H54 (cell line): ENCODE measurements at regions not wholly inside any gene's neighbourhood (a gene's known extent, or its start where the extent isn't known, plus 50 kb on each side); places are given as distances from the start of the nearest gene placed in this dataset.

Source experiments
- DNase-seq: peaks from one replicate; pipeline ENCODE4 v3.0.0; 2011; ENCODE audit warnings: low spot score, mixed read lengths; ENCODE audit not compliant: insufficient read length
- FAIRE-seq: peaks from 3 replicates; lab custom pipeline; 2011; peaks lifted over from hg19 to GRCh38; lab: Jason Lieb, UNC
- POLR2A ChIP-seq: IDR thresholded peaks from 2 replicates; pipeline ENCODE4 v1.6.1; 2011; ENCODE audit warnings: low read depth, mild to moderate bottlenecking, low read length

DNA sequence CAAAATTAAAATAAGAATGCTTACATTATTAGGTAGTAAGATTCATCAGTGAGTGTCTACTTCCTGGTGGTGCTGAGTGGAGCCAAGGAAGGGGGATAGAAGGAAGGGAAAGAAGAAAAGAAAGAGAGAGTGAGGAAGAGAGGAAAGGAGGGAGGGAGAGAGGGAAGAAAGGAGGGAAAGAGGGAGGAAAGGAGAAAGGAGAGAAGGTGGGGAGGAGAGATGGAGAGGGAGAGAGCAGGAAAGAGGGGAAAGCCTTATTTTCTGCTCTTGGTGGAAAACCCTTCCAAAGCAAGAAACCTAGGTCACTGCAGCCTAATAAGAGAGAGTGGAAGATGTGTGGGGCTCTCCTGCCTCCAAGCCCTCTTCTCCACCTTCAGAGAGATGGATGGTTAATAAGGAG is 90.2 kb upstream of the EEF1E1 start:
- no peak for DNase-seq
- no peak for FAIRE-seq
- TF ChIP-seq POLR2A = no peak

DNA sequence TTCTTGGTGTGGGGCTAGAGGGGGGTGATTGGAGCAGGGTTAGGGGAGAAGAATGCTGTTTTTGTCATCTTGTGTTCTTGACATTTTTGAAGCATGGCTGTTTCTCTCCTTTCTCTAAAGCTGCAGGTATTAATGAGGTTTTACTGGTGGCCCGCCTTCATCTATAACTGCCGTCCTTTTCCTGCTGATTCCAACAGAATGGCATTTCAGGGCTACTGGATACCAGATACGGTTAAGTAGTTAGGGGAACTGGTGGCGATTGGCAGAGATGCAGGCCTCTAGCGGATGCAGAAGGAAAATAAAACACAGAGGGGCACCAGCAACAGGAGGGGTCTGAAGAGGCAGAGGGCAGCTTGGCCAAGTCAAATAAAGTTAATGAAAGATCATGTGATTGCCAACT is 89.7 kb upstream of the EEF1E1 start:
- no peak for TF ChIP-seq POLR2A
- FAIRE-seq (no peak), DNase-seq (no peak)

DNA sequence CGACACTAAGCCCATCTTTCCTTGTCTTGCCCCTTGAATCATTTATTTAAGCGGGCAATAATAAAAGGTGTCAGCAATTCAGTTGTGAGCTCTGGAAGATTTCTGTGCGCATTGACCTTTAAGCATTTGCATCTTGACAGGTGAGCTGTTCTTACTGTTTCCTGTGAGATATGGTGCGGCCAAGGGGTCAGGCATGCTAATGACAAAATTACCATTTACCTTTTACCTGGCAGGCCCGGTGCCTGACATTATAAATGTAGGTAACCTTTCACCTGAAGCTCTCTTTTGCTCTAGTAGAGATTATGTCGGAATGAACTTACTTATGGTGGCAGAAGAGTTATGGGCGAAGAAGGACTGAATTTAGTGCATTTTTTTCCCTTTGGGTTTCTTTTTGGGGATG is 89.3 kb upstream of the EEF1E1 start:
- no peak for TF ChIP-seq POLR2A
- no peak for FAIRE-seq
- DNase-seq = no peak

DNA sequence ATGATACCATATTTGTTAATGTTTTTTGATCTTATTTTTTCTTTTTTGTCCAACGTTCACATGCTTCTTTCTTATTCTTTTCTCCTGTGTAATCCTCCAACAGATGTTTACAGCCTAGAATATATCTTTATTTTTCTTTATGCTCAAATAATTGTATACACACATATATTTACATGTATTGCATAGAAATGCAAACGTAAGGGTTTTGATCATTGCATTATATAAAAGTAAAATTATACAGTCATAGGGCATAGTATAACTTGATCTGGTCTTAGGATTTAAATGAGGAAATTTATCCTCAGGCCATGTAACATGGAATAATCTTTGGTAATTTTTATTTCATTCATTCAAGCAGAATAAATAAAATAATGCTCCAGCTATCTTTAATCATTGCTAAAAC is 84.9 kb upstream of the EEF1E1 start:
- DNase-seq (no peak), FAIRE-seq (no peak)
- no peak for TF ChIP-seq POLR2A

- FAIRE-seq (no peak), DNase-seq (no peak)
- no peak for TF ChIP-seq POLR2A
Measured at GRCh38 chr6:8182902-8183665, 80.7 kb upstream of the EEF1E1 start.

GRCh38 chr6:8181951-8182845 is 79.8 kb upstream of the EEF1E1 start:
- FAIRE-seq (no peak), DNase-seq (no peak)
- TF ChIP-seq POLR2A = no peak

GRCh38 chr6:8181160-8181881 is 79.0 kb upstream of the EEF1E1 start:
- FAIRE-seq = no peak
- TF ChIP-seq POLR2A = no peak
- DNase-seq = no peak

- FAIRE-seq (peak; percentile 83), DNase-seq (peak; percentile 75)
- no peak for TF ChIP-seq POLR2A
Measured at GRCh38 chr6:8180327-8181159, 78.2 kb upstream of the EEF1E1 start.

- TF ChIP-seq POLR2A = no peak
- no peak for FAIRE-seq
- DNase-seq = no peak
Measured at GRCh38 chr6:8177721-8178120, 75.4 kb upstream of the EEF1E1 start.

DNA sequence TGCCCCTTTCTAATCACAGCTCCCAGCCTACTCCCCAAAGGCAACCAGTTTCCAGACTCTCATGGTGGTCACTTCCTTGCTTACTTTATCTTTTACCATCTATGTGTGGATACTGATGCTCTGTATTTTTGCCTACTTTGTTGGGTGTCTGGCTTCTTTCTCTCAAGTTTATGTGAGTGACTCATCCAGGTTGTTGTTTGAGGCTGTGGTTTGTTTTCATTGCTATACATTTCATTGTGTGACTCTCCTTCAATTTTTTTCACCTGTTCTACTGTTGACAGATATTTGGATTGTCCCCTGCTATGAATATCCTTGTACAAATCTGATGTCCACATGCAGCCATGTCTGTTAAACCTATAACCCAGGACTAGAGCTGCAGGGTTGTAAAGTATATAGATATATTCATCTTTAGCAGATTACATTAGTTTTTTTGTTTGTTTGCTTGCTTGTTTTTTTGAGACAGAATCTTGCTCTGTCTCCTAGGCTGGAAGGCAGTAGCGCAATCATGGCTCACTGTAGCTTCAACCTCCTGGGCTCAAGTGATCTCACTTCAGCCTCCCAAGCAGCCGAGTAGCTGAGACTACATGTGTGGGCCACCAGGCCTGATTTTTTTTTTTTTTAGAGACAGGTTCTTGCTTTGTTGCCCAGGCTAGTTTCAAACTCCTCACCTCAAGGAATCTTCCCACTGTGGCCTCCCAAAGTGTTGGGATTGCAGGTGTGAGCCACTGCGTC is 72.9 kb upstream of the EEF1E1 start:
- DNase-seq = no peak
- TF ChIP-seq POLR2A = no peak
- no peak for FAIRE-seq

DNA sequence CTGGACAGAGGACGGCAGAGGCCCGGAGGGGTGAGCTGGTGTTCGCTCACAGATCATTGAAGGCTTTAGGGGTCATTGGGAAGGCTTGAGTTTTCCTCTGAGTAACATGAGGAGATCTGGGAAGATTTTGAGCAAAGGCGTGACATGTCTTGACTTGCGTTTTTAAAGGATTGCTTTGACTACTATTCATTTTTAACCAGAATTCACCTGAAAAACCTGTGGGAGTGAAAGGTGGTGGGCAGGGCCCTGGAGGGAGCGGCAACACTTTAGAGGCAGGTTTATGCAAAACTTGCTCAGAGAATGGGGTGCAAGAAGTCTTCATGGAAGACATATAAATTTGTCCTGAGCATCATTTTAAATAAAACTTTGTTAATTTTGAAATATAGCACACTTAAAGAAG is 72.2 kb upstream of the EEF1E1 start:
- TF ChIP-seq POLR2A = no peak
- no peak for FAIRE-seq
- no peak for DNase-seq

- FAIRE-seq (no peak), DNase-seq (no peak)
- no peak for TF ChIP-seq POLR2A
Measured at GRCh38 chr6:8172530-8172929, 70.2 kb upstream of the EEF1E1 start.
